CD1c-positive myeloid dendritic cell (primary cell): ENCODE measurements at regions not wholly inside any gene's neighbourhood (a gene's known extent, or its start where the extent isn't known, plus 50 kb on each side); places are given as distances from the start of the nearest gene placed in this dataset.
A peak's percentile ranks its signal among the peaks of the same experiment; 100 is the strongest.
"Not testable (repeated sequence)": the region's sequence is repeated elsewhere in the genome, so short reads cannot be mapped to it uniquely, and the experiment has no call there.

Experiments
- DNase-seq: peaks from one replicate; pipeline ENCODE4 v3.0.0-alpha.2; 2016; ENCODE audit errors: extremely low spot score

GRCh38 chr15:67945951-67946700, 106.3 kb upstream of the RNU6-1 start:
- no peak for DNase-seq

GRCh38 chr15:67946701-67947100, 106.9 kb upstream of the RNU6-1 start:
- DNase-seq, result no peak

GRCh38 chr15:67947254-67948039, 106.7 kb upstream of the PIAS1 start:
- no peak for DNase-seq

- no peak for DNase-seq
Measured at GRCh38 chr15:67948215-67948614, 105.9 kb upstream of the PIAS1 start.

- DNase-seq, result not testable (repeated sequence)
Measured at GRCh38 chr15:67951187-67951586, 102.9 kb upstream of the PIAS1 start.

- no peak for DNase-seq
Measured at GRCh38 chr15:67953299-67953698, 100.8 kb upstream of the PIAS1 start.

- DNase-seq, result no peak
Measured at GRCh38 chr15:67955252-67955651, 98.9 kb upstream of the PIAS1 start.

- no peak for DNase-seq
Measured at GRCh38 chr15:67957435-67958132, 96.5 kb upstream of the PIAS1 start.

GRCh38 chr15:67967871-67968431, 86.2 kb upstream of the PIAS1 start:
- DNase-seq, result peak; percentile 81

GRCh38 chr15:67968564-67968963, 85.6 kb upstream of the PIAS1 start:
- DNase-seq, result no peak

GRCh38 chr15:67968966-67969365, 85.1 kb upstream of the PIAS1 start:
- DNase-seq, result no peak

GRCh38 chr15:67969892-67970291, 84.2 kb upstream of the PIAS1 start:
- no peak for DNase-seq

- DNase-seq, result no peak
Measured at GRCh38 chr15:67972377-67972776, 81.7 kb upstream of the PIAS1 start.

- DNase-seq, result no peak
Measured at GRCh38 chr15:67973846-67974245, 80.3 kb upstream of the PIAS1 start.

- DNase-seq, result no peak
Measured at GRCh38 chr15:67976506-67977073, 77.5 kb upstream of the PIAS1 start.

- peak; percentile 13 for DNase-seq
Measured at GRCh38 chr15:67977414-67978089, 76.6 kb upstream of the PIAS1 start.

- DNase-seq, result no peak
Measured at GRCh38 chr15:67979281-67979680, 74.8 kb upstream of the PIAS1 start.

GRCh38 chr15:67980171-67980570, 73.9 kb upstream of the PIAS1 start:
- no peak for DNase-seq

GRCh38 chr15:67980773-67981685, 73.1 kb upstream of the PIAS1 start:
- DNase-seq, result no peak

GRCh38 chr15:67981848-67982247, 72.3 kb upstream of the PIAS1 start:
- DNase-seq, result no peak
